Dedifferentiated amniotic fluid mesenchymal stem cell (primary cell): ENCODE measurements at regions not wholly inside any gene's neighbourhood (a gene's known extent, or its start where the extent isn't known, plus 50 kb on each side); places are given as distances from the start of the nearest gene placed in this dataset.

Source experiments
- DNase-seq: peaks from one replicate; pipeline ENCODE4 v3.0.0-alpha.2; 2016; ENCODE audit errors: extremely low spot score

DNA sequence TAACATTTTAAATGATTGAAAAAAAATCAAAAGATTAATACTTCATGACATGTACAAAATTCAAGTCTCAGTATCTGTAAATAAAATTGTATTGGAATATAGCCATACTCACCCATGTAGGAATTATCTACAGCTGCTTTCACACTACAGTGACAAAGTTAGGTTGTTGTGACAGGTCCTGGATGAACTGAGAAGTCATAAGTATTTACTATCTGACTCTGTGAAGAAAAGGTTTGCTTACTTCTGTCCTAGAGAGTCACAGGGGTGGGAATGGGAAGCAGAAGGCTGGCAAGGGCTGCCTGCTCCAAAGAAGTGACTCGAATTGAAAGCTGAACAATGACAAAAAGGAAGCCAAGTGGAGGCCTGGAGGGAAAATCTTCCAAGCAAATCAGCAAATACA lies 155.2 kb downstream of the SLC30A10 start:
- no peak for DNase-seq

GRCh38 chr1:219772265-219773036 lies 155.9 kb downstream of the SLC30A10 start:
- no peak for DNase-seq

DNA sequence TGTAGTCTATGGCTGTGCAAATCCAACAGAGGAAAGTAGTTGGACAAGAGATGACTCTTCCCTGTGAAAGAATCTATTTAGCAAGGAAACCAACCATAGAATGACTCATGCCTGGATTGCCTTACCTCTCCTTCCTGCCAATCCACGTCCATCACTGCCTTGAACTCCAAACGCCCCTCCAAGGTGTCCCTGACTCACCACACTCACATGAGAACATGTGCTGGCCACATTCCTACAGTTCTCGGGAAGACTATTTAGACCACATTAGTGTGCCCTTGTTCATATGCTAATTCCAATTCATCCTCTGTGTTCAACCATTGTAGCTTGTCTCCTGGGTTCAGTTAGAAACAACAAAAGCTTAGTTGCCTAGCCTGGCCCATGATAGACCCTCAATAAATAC lies 157.3 kb downstream of the SLC30A10 start:
- DNase-seq = no peak

DNA sequence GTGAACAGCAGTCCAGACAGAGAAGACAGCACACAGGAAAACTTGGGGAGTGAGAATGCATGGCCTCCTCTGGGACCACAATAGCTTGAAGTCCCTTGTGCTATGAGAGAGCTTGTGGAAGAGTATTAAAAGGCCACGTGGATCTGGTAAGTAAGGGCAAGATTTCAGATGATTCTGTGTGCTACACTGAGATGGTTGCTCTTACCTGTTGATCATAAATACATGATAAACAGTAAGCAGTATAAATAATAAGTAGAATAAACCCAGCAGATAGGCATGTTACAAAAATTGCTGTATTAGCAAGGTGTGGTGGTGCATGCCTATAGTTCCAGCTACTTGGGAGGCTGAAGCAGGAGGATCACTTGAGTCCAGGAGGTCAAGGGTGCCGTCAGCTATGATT lies 150.4 kb upstream of the ZC3H11B start:
- no peak for DNase-seq

DNA sequence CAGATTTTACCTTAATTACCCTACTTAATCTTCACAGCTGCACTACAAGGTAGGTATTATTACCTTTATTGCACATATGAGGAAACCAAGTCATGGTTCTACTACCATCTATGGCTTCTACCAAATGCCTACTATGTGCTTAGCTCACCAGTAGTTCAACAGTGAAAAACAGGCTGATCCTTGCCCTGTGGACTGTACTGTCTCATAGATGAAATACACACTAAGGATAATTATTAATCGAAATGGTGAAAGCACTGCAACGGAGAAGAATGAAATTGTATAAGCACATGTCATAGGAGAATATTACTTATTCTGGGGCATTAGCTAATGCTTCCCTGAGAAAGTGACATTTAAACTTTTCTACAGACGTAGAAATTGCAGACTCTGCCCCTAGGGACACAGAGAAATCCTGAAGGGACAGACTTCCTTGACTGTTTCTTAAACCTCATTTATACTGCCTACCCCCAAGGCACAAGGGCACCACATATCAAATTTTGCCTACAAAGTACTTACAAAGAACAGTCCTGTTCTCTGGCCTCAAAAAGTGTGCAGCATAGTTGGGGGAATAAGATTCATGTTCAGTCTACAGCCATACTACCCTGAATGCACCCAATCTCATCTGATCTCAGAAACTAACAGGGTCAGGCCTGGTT lies 148.4 kb upstream of the ZC3H11B start:
- no peak for DNase-seq

DNA sequence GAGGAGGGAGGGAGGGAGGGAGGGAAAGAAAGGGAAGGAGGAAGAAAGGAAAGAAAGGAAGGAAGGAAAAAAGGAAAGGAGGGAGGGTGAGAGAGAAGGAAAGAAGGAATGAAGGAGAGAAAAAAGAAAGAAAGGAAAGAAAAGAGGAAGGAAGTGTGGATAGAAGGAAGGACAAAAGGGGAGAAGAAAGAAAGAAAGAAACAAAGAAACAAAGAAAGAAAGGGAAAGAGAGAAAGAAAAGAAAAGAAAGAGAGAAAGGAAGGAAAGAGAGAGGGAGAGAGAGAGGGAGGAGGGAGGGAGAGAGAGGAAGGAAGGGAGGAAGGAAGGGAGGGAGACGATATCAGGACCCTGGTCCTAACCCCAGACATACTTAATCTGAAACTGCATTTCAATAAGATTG lies 146.2 kb upstream of the ZC3H11B start:
- DNase-seq = no peak

GRCh38 chr1:219757890-219758289 lies 145.0 kb upstream of the ZC3H11B start:
- no peak for DNase-seq

DNA sequence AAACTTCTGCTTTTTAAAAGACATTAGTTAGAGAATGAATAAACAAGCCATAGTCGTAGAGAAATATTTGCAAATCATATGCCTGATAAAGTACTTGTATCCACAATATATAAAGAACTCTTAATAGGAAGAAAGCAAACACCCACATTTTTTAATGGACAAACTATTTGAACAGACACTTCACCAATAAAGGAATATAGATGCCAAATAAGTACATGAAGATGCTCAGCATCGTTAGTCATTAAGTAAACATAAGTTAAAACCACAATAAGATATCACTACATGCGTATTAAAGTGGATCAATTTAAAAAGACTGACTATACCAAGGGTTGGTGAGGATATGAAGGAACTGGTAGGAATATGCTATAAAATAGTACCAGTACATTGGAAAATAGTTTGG lies 142.3 kb upstream of the ZC3H11B start:
- DNase-seq = no peak

GRCh38 chr1:219754767-219755166 lies 141.9 kb upstream of the ZC3H11B start:
- DNase-seq = no peak

DNA sequence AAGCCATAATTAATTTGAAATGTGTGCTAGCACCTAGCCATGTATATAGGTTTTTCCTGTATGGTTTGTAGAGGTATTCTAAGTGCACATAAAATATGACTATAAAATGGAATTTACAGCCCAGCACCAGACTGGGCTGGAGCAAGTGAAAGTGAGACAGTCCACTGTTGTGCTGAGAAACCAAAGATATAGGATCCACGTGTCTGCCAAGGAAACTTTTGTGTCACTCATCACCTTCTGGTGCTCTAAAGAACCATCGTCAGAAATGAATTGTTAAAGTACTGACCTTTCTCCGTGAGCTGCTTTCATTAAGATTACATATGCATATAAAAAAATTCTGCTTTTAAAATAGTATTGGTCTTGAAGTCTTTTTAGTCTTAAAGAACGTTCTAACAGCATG lies 141.0 kb upstream of the ZC3H11B start:
- DNase-seq = no peak

DNA sequence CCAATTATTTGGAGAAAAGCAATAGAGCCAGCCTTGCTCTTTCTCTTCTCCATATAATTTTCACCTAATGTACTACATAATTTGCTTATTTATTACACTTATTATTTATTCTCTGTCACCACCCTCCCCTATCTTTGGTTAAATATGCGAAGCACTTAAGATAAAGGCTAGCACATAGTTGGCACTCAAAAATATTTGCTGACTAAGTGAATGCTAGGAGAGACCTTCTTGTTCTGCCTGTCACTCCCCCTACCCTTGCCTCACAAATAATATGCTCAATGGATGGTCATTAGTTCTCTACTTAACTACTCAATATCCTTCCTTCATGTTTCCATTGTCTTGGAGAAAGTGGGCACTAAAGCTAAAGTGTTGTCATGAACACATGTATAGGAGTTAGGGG lies 139.7 kb upstream of the ZC3H11B start:
- no peak for DNase-seq

DNA sequence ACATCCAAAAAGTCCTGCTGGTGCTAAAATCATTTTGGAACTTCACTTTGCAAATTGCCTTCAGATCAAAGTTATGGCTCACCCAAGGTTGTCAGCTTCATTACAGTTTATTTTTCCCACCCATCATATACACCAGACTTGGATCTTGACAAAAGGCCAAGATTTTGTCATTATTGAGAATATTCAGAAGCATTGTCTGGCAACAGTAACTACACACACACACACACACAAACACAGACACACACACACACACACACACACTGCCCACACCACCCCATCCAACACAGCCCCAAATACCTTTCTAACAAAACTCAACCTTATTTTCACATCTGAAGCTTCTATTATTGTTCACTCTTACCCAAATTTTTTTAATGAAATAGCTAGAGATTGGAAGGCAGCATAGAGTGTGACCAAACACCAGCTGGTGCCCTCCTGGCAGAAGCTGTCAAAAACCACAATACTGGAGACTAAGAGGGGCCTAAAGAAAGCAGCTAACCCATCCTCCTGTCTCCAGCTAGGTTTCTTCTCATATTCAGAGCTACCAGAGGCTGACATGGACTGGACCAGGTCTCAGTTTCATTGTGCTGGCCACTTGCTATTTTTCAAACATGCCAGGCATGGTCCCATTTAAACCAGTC lies 139.1 kb upstream of the ZC3H11B start:
- no peak for DNase-seq

DNA sequence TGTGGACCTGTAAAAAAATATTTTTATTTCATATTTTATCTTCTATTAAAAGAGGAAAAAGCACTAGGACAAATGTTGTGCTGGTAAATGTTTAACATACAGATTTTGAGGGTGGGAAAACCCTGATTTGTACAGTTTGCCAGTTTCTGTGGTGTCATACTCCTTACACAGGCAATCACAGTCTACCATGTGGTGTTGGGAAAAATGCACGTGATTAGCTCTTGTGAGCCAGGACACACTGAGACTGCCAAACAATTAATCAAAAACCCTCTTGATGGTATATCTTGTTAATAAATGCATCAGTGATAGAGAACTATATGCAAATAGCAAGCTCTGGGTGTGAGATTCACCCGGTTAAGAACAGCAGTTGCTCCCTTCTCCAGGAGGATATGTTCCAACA lies 136.5 kb upstream of the ZC3H11B start:
- no peak for DNase-seq

GRCh38 chr1:219746141-219746540 lies 133.2 kb upstream of the ZC3H11B start:
- no peak for DNase-seq

- DNase-seq = no peak
These were observed 132.0 kb upstream of the ZC3H11B start for GRCh38 chr1:219744652-219745469.

DNA sequence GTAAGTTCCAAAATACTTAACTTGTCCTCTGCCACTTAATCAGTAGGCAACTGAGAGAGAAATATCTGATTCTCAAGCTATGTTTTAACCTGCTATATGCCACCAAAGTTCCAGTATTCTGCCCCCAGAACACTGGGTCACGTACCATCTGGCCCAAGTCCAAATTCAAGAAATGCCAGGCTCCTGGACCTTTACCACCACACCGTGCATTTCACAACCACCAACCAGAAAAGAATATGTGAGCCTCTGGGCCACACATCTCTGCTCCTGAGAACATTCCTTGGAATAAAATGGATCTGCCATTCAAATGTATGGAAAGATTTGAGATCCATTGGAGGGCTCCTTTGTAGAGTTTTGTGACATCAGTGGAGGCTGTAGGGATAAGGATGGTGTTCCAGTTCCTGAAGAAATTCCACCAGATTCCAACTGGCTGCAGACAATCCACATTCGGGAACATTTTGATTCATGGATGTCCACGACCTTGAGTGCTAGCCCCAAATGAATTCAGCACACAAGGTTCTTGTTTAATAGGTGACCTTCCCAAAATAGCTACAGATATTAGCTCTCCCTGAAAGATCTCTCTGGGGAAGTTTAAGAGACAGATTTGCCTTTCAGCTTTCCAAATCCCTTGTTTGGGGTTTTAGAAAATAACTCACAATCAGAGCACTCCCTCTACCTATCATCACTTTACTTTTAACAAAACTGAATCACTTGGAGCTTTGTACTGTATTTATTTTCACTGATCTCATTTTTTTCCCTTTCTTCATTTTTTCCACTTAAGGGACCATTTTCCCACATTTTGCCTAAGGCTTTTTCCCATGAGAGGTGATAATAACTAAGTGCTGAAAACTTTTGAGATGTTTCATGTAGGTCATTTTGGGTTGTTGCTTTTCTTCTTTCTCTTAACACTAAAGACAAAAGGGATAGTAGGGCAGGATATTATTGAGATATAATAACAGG lies 128.4 kb upstream of the ZC3H11B start:
- DNase-seq = no peak

DNA sequence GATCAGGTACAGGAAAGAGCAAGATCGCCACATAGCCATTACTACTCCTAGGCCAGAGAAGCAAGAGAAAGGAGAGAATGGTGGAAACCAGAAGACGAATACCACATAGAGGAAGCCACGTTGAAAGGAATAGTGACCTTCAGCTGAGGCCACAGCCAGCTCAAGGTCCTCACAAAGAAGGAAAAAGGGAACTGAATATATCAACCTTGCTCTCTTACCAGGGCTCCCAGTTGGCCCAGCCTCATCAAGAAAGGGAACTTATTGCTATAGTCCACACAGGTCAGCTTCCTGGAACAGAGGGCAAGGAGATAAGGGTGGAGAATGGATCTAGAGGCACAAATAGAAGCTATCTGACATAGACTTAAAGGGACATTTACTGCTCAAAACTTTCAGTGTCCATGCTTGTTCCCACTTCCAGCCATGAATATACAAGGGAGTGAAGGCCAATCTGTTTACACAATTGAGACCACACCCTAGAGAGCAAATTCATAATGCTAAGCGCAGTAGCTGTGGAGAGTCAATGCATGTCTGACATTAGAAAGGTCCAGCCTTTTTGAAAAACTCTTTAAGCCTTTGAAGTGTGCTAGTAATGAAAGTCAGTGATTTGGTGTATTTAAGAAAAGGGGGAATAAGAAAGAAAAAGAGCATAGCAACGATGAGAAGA lies 120.7 kb upstream of the ZC3H11B start:
- no peak for DNase-seq

DNA sequence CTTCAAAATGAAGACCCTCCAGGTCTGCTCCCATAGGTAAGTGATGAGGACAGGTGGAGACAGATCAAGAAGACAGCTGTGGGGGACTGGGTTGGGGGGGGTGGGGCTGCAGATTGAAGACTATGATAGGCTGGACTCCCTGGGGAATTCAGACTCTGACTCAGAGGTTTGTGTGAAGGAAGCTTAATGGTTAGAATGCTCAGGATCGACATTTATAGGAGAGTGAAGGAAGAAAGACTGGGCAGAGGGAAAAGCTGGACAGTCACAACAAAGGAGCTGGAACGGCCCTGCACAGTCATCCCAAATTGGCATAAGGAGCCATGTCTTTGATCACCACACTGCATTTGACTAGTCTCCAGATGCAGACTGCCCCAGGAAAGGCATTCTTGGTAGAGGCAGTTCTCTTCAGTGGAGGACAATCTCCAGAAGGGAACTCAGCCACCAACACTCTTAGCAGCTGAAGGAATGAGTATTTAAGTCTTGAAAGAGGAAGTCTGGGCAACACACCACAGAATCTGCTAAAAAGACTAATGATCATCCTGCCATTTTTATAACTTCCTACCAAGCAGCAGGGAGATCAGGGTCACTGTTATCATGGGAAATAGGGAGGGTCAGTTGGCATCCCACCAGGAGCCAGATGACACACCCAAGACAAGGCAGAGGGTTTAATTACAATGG lies 120.0 kb upstream of the ZC3H11B start:
- DNase-seq = no peak

GRCh38 chr1:219731771-219732170 lies 118.9 kb upstream of the ZC3H11B start:
- DNase-seq = no peak
